Panc1 (cell line): ENCODE measurements at regions not wholly inside any gene's neighbourhood (a gene's known extent, or its start where the extent isn't known, plus 50 kb on each side); places are given as distances from the start of the nearest gene placed in this dataset.

Source experiments
- ATAC-seq: fragments of 200-7000 bp; cut with Tn5 transposase; 2 replicates; pipeline ENCODE4 v1.9.1; 2020; ENCODE audit warnings: mild to moderate bottlenecking, moderate library complexity
- BruUV-seq: library from RNA; stranded (reverse); fragments of 400-500 nt; replicated peaks from 2 replicates; lab custom pipeline; 2021; lab: Mats Ljungman, UMichigan
- CTCF ChIA-PET: fragments of 300-600 bp; sonication (Branson Sonifier 250); formaldehyde crosslinking; loops from one replicate; lab custom pipeline; 2022; ENCODE audit warnings: antibody characterized with exemption; lab: Charles Lee
- POLR2A ChIA-PET: fragments of 300-600 bp; sonication (Branson Sonifier 250); formaldehyde crosslinking; loops from one replicate; lab custom pipeline; 2022; ENCODE audit warnings: antibody characterized with exemption; lab: Charles Lee
- DNase-seq: peaks from one replicate; pipeline ENCODE4 v3.0.0-alpha.2; 2010; ENCODE audit warnings: low read depth, low spot score
- H3K27ac ChIP-seq: 2 replicates; pipeline ENCODE4 v1.5.1; 2011; ENCODE audit warnings: mild to moderate bottlenecking, low read length, inconsistent platforms
- H3K27me3 ChIP-seq: fragments of 200-500 bp; sonication (Bioruptor generic); 2 replicates; pipeline ENCODE4 v1.6.0; 2014; ENCODE audit warnings: low read length, inconsistent platforms; ENCODE audit not compliant: control insufficient read depth, insufficient read depth
- H3K36me3 ChIP-seq: fragments of 200-500 bp; sonication (Bioruptor generic); 2 replicates; pipeline ENCODE4 v1.5.1; 2014; ENCODE audit warnings: inconsistent platforms, mild to moderate bottlenecking, low read length, moderate library complexity; ENCODE audit not compliant: control insufficient read depth, insufficient read depth
- H3K4me1 ChIP-seq: 2 replicates; pipeline ENCODE4 v1.5.1; 2011; ENCODE audit warnings: inconsistent platforms, mild to moderate bottlenecking, low read length, moderate library complexity; ENCODE audit not compliant: control insufficient read depth, insufficient read depth
- H3K4me3 ChIP-seq, 2 experiments: 2 replicates each; pipeline ENCODE4 v1.5.1; 2011 to 2012; ENCODE audit warnings: low read depth in 2 of 2, low read length in 2 of 2, mild to moderate bottlenecking in 2 of 2, inconsistent platforms in 1 of 2, moderate library complexity in 1 of 2
- H3K9me3 ChIP-seq: fragments of 200-500 bp; sonication (Bioruptor generic); 2 replicates; pipeline ENCODE4 v1.5.1; 2014; ENCODE audit warnings: low read depth, mild to moderate bottlenecking, inconsistent platforms, low read length, moderate library complexity; ENCODE audit not compliant: control insufficient read depth, insufficient read depth
- CTCF ChIP-seq: fragments of 450-650 bp; IDR thresholded peaks from 2 replicates; pipeline ENCODE4 v1.5.1; 2017; ENCODE audit warnings: mild to moderate bottlenecking
- POLR2AphosphoS5 ChIP-seq: IDR thresholded peaks from 2 replicates; pipeline ENCODE4 v1.6.1; 2012; ENCODE audit warnings: mild to moderate bottlenecking, low read depth, low read length, moderate library complexity
- REST ChIP-seq, 2 experiments: IDR thresholded peaks; 2 replicates each; pipeline ENCODE4 v1.6.1; 2011 to 2012; ENCODE audit warnings: low read depth in 2 of 2, control low read depth in 1 of 2, low read length in 1 of 2, mild to moderate bottlenecking in 1 of 2, moderate library complexity in 1 of 2; ENCODE audit not compliant: insufficient read depth in 1 of 2
- SIN3A ChIP-seq: IDR thresholded peaks from 2 replicates; pipeline ENCODE4 v1.6.1; 2012; ENCODE audit warnings: low read depth, mild to moderate bottlenecking, low read length, moderate library complexity, borderline replicate concordance; ENCODE audit not compliant: insufficient read depth
- TCF7L2 ChIP-seq: IDR thresholded peaks from 2 replicates; pipeline ENCODE4 v1.6.1; 2011; ENCODE audit warnings: mild to moderate bottlenecking, low read depth, low read length, inconsistent platforms
- in situ Hi-C: cut with HindIII; loops from 2 replicates; pipeline ENCODE4 v1.10.0; 2016; ENCODE audit warnings: low sequenced_read_pairs, low pct_unique_long_range_greater_than_20kb
- intact Hi-C: fragments of 100-400 bp; cut with micrococcal nuclease; formaldehyde crosslinking; loops from one replicate; pipeline ENCODE4 v1.10.0; 2022; ENCODE audit not compliant: unreplicated experiment

DNA sequence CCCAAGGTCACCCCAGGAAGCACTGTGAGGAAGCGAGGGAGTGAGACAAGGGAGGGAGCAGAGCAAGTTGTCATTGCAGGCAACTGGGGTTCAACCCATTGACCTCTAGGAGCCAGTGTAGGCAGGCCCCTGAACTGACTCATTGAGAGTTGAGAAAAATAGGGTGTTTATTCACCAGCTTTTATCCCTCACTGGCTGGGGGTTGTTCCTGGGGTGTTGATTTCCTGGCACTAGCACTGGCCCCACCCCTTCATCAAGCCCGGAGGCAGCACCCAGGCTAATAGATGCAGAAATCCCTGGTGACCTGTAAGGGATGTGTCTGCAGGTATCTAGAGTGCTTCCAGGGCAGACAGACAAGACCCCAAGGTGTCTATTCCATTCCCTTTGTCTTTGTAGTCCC lies 183.9 kb downstream of the ARRDC4 start:
- Histone ChIP-seq H3K4me1 (no peaks in the 10 kb centered on the region), H3K27me3 (no peaks in the 10 kb centered on the region), H3K4me3 (no peak overlapping the region), H3K9me3 (no peaks in the 10 kb centered on the region), H3K27ac (no peak overlapping the region), H3K36me3 (no peaks in the 10 kb centered on the region)
- in situ Hi-C loops = no loop called here
- no peak for TF ChIP-seq POLR2AphosphoS5
- TF ChIP-seq TCF7L2 = no peak
- TF ChIP-seq REST (IDR thresholded peaks at IDR 0.05; ENCODE audit: insufficient read depth in 1 of 2, low read depth in 2 of 2, low read length in 1 of 2) = no peak
- no peak for TF ChIP-seq SIN3A
- no peak for TF ChIP-seq CTCF
- ChIA-PET CTCF (no interaction called here), POLR2A (no interaction called here)
- no peak for ATAC-seq
- BruUV-seq = no TSS peak
- intact Hi-C loops = no loop called here
- no peak for DNase-seq

DNA sequence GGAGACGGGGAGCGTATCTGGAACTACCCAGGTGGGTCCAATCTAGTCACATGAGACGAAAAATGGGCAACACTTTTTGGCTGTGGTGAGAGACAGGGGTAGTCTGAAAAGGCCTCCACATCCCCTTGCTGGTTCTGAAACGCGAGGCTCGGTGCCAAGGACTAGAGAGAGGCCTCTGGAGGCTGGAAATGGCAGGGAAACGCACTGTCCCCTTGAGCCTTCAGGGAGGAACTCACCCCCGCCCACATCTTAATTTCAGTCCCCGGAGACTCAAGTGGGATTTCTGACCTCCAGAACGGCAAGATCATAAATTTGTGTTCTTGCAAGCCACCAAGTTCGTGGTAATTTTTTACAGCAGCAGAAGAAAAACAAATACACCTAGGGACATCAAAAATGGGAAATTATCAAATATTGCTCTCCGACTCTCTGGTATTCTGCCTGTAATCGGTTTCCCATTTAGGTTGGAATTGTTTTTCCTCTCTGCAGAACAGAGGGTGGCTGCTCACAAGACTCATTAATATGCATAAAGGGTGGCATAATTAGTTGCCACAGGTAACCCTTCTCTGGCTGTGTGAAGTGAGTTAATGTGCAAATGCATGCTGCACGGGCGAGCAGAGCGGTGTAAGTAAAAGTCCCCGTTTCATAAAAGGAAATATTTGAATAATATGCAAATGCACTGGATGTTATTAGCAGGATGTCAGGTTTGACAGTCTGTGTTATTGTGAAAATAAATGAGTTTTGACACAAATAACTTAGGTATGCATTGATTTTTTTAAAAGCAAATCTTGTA lies 185.7 kb downstream of the ARRDC4 start:
- intact Hi-C loops (no loop called here), in situ Hi-C loops (no loop called here)
- peaks cover 3% of the 10 kb centered on the region; the same call in 1 of the 2 replicates for H3K27me3 ChIP-seq
- ATAC-seq (no peak), DNase-seq (no peak)
- no peaks in the 10 kb centered on the region for H3K36me3 ChIP-seq
- TF ChIP-seq REST (IDR thresholded peaks at IDR 0.05; ENCODE audit: insufficient read depth in 1 of 2, low read depth in 2 of 2, low read length in 1 of 2) (no peak), CTCF (no peak), POLR2AphosphoS5 (no peak)
- no peaks in the 10 kb centered on the region for H3K9me3 ChIP-seq
- H3K4me3 ChIP-seq = no peak overlapping the region
- no TSS peak for BruUV-seq
- POLR2A ChIA-PET = no interaction called here
- no peaks in the 10 kb centered on the region for H3K4me1 ChIP-seq
- H3K27ac ChIP-seq = no peak overlapping the region
- CTCF ChIA-PET = no interaction called here
